Uterus (tissue), 2 donors: ENCODE measurements at regions not wholly inside any gene's neighbourhood (a gene's known extent, or its start where the extent isn't known, plus 50 kb on each side); places are given as distances from the start of the nearest gene placed in this dataset.

ENCODE experiments used
- CTCF ChIP-seq, 4 experiments: fragments of 200-600 bp in 2 of 4; fragments of 450-650 bp in 2 of 4; sonication (generic) in 2 of 4; IDR thresholded peaks; one replicate each; pipeline ENCODE4 v1.5.1; 2016 to 2019; ENCODE audit warnings: antibody characterized with exemption in 4 of 4, mild to moderate bottlenecking in 2 of 4, moderate library complexity in 1 of 4
- POLR2A ChIP-seq, 2 donors: fragments of 450-650 bp; IDR thresholded peaks; one replicate each; pipeline ENCODE4 v1.6.1; 2016; ENCODE audit warnings: antibody characterized with exemption in 2 of 2, mild to moderate bottlenecking in 1 of 2, moderate library complexity in 1 of 2

GRCh38 chr10:78617631-78618030 lies 451.1 kb upstream of the ZMIZ1 start:
- TF ChIP-seq POLR2A (IDR thresholded peaks at IDR 0.05) (no peak), CTCF (IDR thresholded peaks at IDR 0.05) (no peak)
